Tibial artery (tissue), 4 donors: ENCODE measurements at regions not wholly inside any gene's neighbourhood (a gene's known extent, or its start where the extent isn't known, plus 50 kb on each side); places are given as distances from the start of the nearest gene placed in this dataset.
"Not testable (repeated sequence)": the region's sequence is repeated elsewhere in the genome, so short reads cannot be mapped to it uniquely, and the experiment has no call there.

Experiments used
- DNase-seq, 2 donors: peaks; one replicate each; pipeline ENCODE4 v3.0.0-alpha.2; 2019
- H3K27ac ChIP-seq, 2 donors: fragments of 200-600 bp; sonication (generic) in 1 of 2; 1 replicate in 1 of 2; 2 replicates in 1 of 2; pipeline ENCODE4 v1.5.1; 2018 to 2019; ENCODE audit warnings: mild to moderate bottlenecking in 1 of 2
- H3K27me3 ChIP-seq, 2 donors: fragments of 200-600 bp; sonication (generic) in 1 of 2; one replicate each; pipeline versions ENCODE4 v1.5.1 to v1.6.0; 2016 to 2019
- H3K36me3 ChIP-seq, 3 donors: fragments of 200-600 bp; sonication (generic) in 2 of 3; one replicate each; pipeline ENCODE4 v1.5.1; 2016 to 2019; ENCODE audit warnings: mild to moderate bottlenecking in 2 of 3
- H3K4me1 ChIP-seq, 4 donors: fragments of 200-600 bp; sonication (generic) in 2 of 4; 1 replicate in 3 of 4; 2 replicates in 1 of 4; pipeline ENCODE4 v1.5.1; 2016 to 2019
- H3K4me3 ChIP-seq, 2 donors: fragments of 200-600 bp; sonication (generic) in 1 of 2; 1 replicate in 1 of 2; 2 replicates in 1 of 2; pipeline ENCODE4 v1.5.1; 2018 to 2019; ENCODE audit warnings: mild to moderate bottlenecking in 2 of 2
- H3K9me3 ChIP-seq, 3 donors: fragments of 200-600 bp; sonication (generic) in 1 of 3; one replicate each; pipeline ENCODE4 v1.5.1; 2016 to 2019
- intact Hi-C: fragments of 100-400 bp; cut with DNase I; formaldehyde crosslinking; loops from one replicate; pipeline ENCODE4 v1.15.0; 2023; ENCODE audit warnings: low total_unique reads
- TF ChIP-seq, protein P1 (sequence below), 2 experiments: fragments of 200-600 bp in 1 of 2; fragments of 450-650 bp in 1 of 2; IDR thresholded peaks; one replicate each; pipeline ENCODE4 v1.5.1; 2017 to 2019; ENCODE audit warnings: antibody characterized with exemption in 2 of 2, mild to moderate bottlenecking in 1 of 2, moderate library complexity in 1 of 2

- no peak for DNase-seq
- H3K27me3 ChIP-seq = no peaks in the 10 kb centered on the region
- no peaks in the 10 kb centered on the region for H3K36me3 ChIP-seq
- intact Hi-C loops = no loop called here
- H3K27ac ChIP-seq = no peak overlapping the region
- no peaks in the 10 kb centered on the region for H3K9me3 ChIP-seq
- H3K4me3 ChIP-seq = no peak overlapping the region
- TF ChIP-seq, protein P1, sequence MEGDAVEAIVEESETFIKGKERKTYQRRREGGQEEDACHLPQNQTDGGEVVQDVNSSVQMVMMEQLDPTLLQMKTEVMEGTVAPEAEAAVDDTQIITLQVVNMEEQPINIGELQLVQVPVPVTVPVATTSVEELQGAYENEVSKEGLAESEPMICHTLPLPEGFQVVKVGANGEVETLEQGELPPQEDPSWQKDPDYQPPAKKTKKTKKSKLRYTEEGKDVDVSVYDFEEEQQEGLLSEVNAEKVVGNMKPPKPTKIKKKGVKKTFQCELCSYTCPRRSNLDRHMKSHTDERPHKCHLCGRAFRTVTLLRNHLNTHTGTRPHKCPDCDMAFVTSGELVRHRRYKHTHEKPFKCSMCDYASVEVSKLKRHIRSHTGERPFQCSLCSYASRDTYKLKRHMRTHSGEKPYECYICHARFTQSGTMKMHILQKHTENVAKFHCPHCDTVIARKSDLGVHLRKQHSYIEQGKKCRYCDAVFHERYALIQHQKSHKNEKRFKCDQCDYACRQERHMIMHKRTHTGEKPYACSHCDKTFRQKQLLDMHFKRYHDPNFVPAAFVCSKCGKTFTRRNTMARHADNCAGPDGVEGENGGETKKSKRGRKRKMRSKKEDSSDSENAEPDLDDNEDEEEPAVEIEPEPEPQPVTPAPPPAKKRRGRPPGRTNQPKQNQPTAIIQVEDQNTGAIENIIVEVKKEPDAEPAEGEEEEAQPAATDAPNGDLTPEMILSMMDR (IDR thresholded peaks at IDR 0.05) = no peak
- no peaks in the 10 kb centered on the region for H3K4me1 ChIP-seq
Measured at GRCh38 chr4:134078230-134078914, 123.2 kb downstream of the PABPC4L start.

DNA sequence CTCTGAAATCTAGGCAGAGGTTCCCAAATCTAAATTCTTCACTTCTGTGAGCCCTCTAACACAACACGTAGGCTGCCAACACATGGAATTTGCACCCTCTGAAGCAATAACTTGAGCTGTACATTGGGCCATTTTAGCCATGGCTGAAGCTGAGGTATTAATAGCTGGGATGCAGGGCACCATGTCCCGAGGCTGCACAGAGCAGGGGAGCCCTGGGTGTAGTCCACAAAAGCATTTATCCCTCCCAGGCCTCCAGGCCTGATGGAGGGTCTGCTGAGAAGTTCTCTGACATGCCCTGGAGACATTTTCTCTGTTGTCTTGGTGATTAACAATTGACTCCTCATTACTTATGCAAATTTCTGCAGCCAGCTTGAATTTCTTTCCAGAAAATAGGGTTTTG lies 127.9 kb downstream of the PABPC4L start:
- TF ChIP-seq, protein P1 (IDR thresholded peaks at IDR 0.05) = no peak
- Histone ChIP-seq H3K27me3 (no peaks in the 10 kb centered on the region), H3K36me3 (no peaks in the 10 kb centered on the region), H3K4me1 (no peaks in the 10 kb centered on the region), H3K9me3 (no peaks in the 10 kb centered on the region), H3K4me3 (no peak overlapping the region), H3K27ac (no peak overlapping the region)
- intact Hi-C loops = no loop called here
- DNase-seq = no peak

DNA sequence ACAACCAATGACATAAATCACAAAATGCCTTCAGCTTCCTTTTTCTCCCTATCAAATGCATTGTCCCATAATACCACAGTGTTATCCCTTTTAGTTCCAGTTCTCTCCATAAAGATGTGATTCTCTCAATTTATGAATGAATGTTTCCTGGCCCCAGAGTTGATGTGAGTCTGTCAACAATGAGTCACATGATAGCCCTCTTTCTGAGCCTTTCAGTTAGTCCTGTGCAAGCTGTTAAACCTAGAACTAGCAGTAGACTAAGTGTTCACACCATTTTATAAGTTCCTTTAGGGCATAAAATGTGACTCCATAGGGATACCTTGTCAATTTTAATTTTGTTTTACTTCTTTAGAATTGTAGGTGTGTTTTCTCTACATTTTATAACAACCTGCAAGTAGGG lies 129.5 kb downstream of the PABPC4L start:
- H3K4me3 ChIP-seq = no peak overlapping the region
- no peaks in the 10 kb centered on the region for H3K27me3 ChIP-seq
- intact Hi-C loops = no loop called here
- no peak for DNase-seq
- no peak overlapping the region for H3K27ac ChIP-seq
- no peaks in the 10 kb centered on the region for H3K4me1 ChIP-seq
- no peaks in the 10 kb centered on the region for H3K36me3 ChIP-seq
- H3K9me3 ChIP-seq = no peaks in the 10 kb centered on the region
- TF ChIP-seq, protein P1 (IDR thresholded peaks at IDR 0.05) = no peak

DNA sequence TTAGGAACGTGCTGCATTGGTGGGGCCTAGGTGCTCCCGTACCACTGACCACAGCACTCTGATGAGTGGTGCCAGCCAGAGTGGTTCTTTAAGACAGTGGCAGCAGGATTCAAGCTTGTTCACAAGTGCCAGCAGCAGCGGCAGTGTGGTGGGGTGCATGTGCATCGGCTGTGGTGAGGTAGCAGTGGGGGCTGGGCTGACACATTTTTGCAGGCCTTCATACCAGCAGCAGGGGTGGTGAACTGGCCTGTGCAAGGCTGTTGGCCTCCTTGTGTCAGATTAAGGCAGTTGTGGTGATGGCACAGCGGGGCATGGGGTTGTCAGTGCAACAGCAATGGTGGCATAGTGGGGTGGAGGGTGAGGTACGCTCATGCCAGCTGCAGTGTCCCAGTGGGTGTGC lies 131.4 kb downstream of the PABPC4L start:
- no peak for DNase-seq
- Histone ChIP-seq H3K4me1 (no peaks in the 10 kb centered on the region), H3K27ac (no peak overlapping the region), H3K4me3 (no peak overlapping the region), H3K27me3 (no peaks in the 10 kb centered on the region), H3K9me3 (no peaks in the 10 kb centered on the region), H3K36me3 (no peaks in the 10 kb centered on the region)
- TF ChIP-seq, protein P1 (IDR thresholded peaks at IDR 0.05) = no peak
- intact Hi-C loops = no loop called here

DNA sequence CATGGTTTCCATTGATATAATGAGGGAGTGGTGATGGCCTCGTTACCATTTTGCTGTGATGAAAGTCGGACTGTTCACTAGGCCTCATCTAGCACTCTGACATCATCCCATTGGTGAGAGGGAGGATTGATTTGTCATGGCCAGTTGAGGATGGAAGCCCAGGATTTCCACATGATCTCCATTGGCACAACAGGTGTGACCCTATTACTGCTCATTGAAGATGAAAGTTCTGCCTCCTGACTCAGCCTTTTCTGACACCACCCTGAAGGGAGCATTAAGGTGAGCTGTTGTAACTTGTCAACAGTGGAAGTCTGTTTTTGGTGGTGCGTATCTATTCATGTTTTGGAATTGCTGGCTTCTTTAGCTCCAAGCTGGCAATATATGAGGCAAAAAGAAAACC lies 144.2 kb downstream of the PABPC4L start:
- Histone ChIP-seq H3K27me3 (no peaks in the 10 kb centered on the region), H3K27ac (no peak overlapping the region), H3K9me3 (no peaks in the 10 kb centered on the region), H3K4me1 (no peaks in the 10 kb centered on the region), H3K4me3 (no peak overlapping the region), H3K36me3 (no peaks in the 10 kb centered on the region)
- TF ChIP-seq, protein P1 (IDR thresholded peaks at IDR 0.05) = no peak
- intact Hi-C loops = no loop called here
- DNase-seq = no peak

GRCh38 chr4:134046221-134046620 lies 155.4 kb downstream of the PABPC4L start:
- H3K27me3 ChIP-seq, H3K9me3 ChIP-seq, H3K4me3 ChIP-seq, intact Hi-C loops, H3K4me1 ChIP-seq, H3K27ac ChIP-seq, H3K36me3 ChIP-seq, DNase-seq: not testable (repeated sequence)
